HepG2 (cell line): ENCODE measurements at regions not wholly inside any gene's neighbourhood (a gene's known extent, or its start where the extent isn't known, plus 50 kb on each side); places are given as distances from the start of the nearest gene placed in this dataset.

Experiments
- FOXM1 ChIP-seq: sonication (generic); formaldehyde crosslinking; IDR thresholded peaks from 2 replicates; pipeline ENCODE4 v1.5.0; 2020; ENCODE audit warnings: missing genetic modification reagents
- KLF6 ChIP-seq: IDR thresholded peaks from 2 replicates; pipeline ENCODE4 v1.8.0; 2016; ENCODE audit warnings: missing biosample characterization, missing genetic modification reagents
- LBX2 ChIP-seq: sonication (generic); formaldehyde crosslinking; IDR thresholded peaks from 2 replicates; pipeline ENCODE4 v1.5.0; 2020; ENCODE audit warnings: missing genetic modification reagents, mild to moderate bottlenecking, borderline replicate concordance
- TOPORS ChIP-seq: sonication (generic); formaldehyde crosslinking; IDR thresholded peaks from 2 replicates; pipeline ENCODE4 v1.8.0; 2023; ENCODE audit warnings: mild to moderate bottlenecking, missing genetic modification reagents
- ZBTB2 ChIP-seq: sonication (generic); formaldehyde crosslinking; IDR thresholded peaks from 2 replicates; pipeline ENCODE4 v1.8.0; 2022; ENCODE audit warnings: low read depth, missing genetic modification reagents
- ZBTB39 ChIP-seq: sonication (generic); formaldehyde crosslinking; IDR thresholded peaks from 2 replicates; pipeline ENCODE4 v1.5.0; 2020; ENCODE audit warnings: missing genetic modification reagents
- ZNF142 ChIP-seq: sonication (generic); formaldehyde crosslinking; IDR thresholded peaks from 2 replicates; pipeline ENCODE4 v1.4.0; 2020; ENCODE audit warnings: missing genetic modification reagents
- ZNF567 ChIP-seq: sonication (generic); formaldehyde crosslinking; IDR thresholded peaks from 2 replicates; pipeline ENCODE4 v1.8.1; 2023; ENCODE audit warnings: mild to moderate bottlenecking, missing genetic modification reagents, borderline replicate concordance
- ZNF687 ChIP-seq: sonication (generic); formaldehyde crosslinking; IDR thresholded peaks from 2 replicates; pipeline ENCODE4 v1.5.1; 2020; ENCODE audit warnings: mild to moderate bottlenecking, missing genetic modification reagents, moderate library complexity
- ZNF709 ChIP-seq: sonication (generic); formaldehyde crosslinking; IDR thresholded peaks from 2 replicates; pipeline ENCODE4 v1.5.0; 2020; ENCODE audit warnings: mild to moderate bottlenecking, missing genetic modification reagents
- ZSCAN22 ChIP-seq: sonication (generic); formaldehyde crosslinking; IDR thresholded peaks from 2 replicates; pipeline ENCODE4 v1.4.0; 2020; ENCODE audit warnings: mild to moderate bottlenecking, missing genetic modification reagents

- TF ChIP-seq ZBTB2 (CRISPR knock-in tag) (no peak), FOXM1 (CRISPR knock-in tag) (no peak), ZNF709 (CRISPR knock-in tag) (no peak), ZBTB39 (CRISPR knock-in tag) (no peak), TOPORS (CRISPR knock-in tag) (no peak), ZNF142 (no peak), ZNF567 (CRISPR knock-in tag) (no peak), KLF6 (CRISPR knock-in tag) (no peak), ZSCAN22 (no peak), ZNF687 (CRISPR knock-in tag) (no peak), LBX2 (CRISPR knock-in tag) (no peak)
Observed at GRCh38 chr17:11081342-11081741, 159.7 kb upstream of the SHISA6 start (continued).
